Kidney (tissue), 13 donors: ENCODE measurements at regions not wholly inside any gene's neighbourhood (a gene's known extent, or its start where the extent isn't known, plus 50 kb on each side); places are given as distances from the start of the nearest gene placed in this dataset.

Source experiments
- DNase-seq, 5 donors: peaks; one replicate each; pipeline ENCODE4 v3.0.0-alpha.2; 2013 to 2020
- FAIRE-seq: peaks from 2 replicates; lab custom pipeline; 2012; peaks lifted over from hg19 to GRCh38; lab: Jason Lieb, UNC
- H3K27ac ChIP-seq, 2 donors: one replicate each; pipeline ENCODE4 v1.7.0; 2013; ENCODE audit warnings: low read depth in 2 of 2, low read length in 2 of 2, inconsistent platforms in 1 of 2
- H3K27me3 ChIP-seq: one replicate; pipeline ENCODE4 v1.7.1; 2013; ENCODE audit warnings: low read length, inconsistent platforms; ENCODE audit not compliant: control insufficient read depth, insufficient read depth
- H3K36me3 ChIP-seq, 3 donors: one replicate each; pipeline versions ENCODE4 v1.7.0 to v1.7.1; 2013; ENCODE audit warnings: low read length in 3 of 3, control low read depth in 1 of 3, inconsistent platforms in 1 of 3; ENCODE audit not compliant: insufficient read depth in 3 of 3, control insufficient read depth in 2 of 3
- H3K4me1 ChIP-seq, 3 donors: one replicate each; pipeline versions ENCODE4 v1.7.0 to v1.7.1; 2013; ENCODE audit warnings: low read length in 3 of 3, inconsistent platforms in 1 of 3, low read depth in 1 of 3; ENCODE audit not compliant: control insufficient read depth in 2 of 3, insufficient read depth in 2 of 3
- H3K4me3 ChIP-seq, 3 donors: one replicate each; pipeline versions ENCODE4 v1.7.0 to v1.8.1; 2013; ENCODE audit warnings: low read length in 3 of 3, control low read depth in 1 of 3, inconsistent platforms in 1 of 3
- H3K9ac ChIP-seq, 3 donors: one replicate each; pipeline versions ENCODE4 v1.7.0 to v1.7.1; 2013; ENCODE audit warnings: low read length in 3 of 3, control low read depth in 1 of 3, inconsistent platforms in 1 of 3
- H3K9me3 ChIP-seq, 3 donors: one replicate each; pipeline versions ENCODE4 v1.7.0 to v1.7.1; 2013; ENCODE audit warnings: low read length in 3 of 3, control low read depth in 1 of 3, inconsistent platforms in 1 of 3; ENCODE audit not compliant: control insufficient read depth in 2 of 3, insufficient read depth in 1 of 3
- intact Hi-C: fragments of 100-400 bp; cut with DNase I; formaldehyde crosslinking; loops from one replicate; pipeline ENCODE4 v1.11.1; 2022
- TF ChIP-seq, protein P1 (sequence below): IDR thresholded peaks from 3 replicates; pipeline ENCODE4 v1.5.1; 2012; ENCODE audit warnings: mild to moderate bottlenecking, moderate library complexity, borderline replicate concordance; ENCODE audit not compliant: insufficient read depth; ENCODE audit errors: extremely low read depth
- donor health status: control.
- donor health status: control.
- donor health status: control.
- donor health status: control.
- donor health status: control.
- donor health status: DM: yes; HTN: yes; CAD: no.
- donor health status: Normal renal cell carcinoma (clear cell type).

DNA sequence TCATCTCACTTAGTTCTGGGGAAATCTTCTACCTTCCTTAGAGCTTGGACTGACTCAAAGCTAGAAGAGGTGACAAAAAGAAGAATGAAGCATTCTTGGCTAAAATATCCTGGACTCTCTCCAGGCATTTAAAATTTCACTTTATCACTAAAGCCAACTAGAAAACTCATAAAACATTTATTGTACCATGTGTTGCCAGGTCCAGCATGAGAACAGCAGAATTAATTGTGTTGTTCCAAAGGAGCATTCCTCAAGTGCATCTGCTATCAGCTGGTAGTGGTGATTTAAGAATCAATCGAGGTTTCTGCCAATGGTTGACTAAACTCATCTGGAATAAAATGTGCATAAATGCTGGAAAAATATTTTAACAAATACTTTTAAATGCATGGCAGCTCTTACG is 147.3 kb upstream of the SSTR4 start:
- intact Hi-C loops: no loop called here
- no peak for FAIRE-seq
- no peaks in the 10 kb centered on the region for H3K9me3 ChIP-seq
- no peaks in the 10 kb centered on the region for H3K36me3 ChIP-seq
- H3K27ac ChIP-seq: no peak overlapping the region
- no peaks in the 10 kb centered on the region for H3K4me1 ChIP-seq
- H3K4me3 ChIP-seq: no peak overlapping the region
- H3K9ac ChIP-seq: no peak overlapping the region
- H3K27me3 ChIP-seq: no peaks in the 10 kb centered on the region
- DNase-seq: no peak
- TF ChIP-seq, protein P1, sequence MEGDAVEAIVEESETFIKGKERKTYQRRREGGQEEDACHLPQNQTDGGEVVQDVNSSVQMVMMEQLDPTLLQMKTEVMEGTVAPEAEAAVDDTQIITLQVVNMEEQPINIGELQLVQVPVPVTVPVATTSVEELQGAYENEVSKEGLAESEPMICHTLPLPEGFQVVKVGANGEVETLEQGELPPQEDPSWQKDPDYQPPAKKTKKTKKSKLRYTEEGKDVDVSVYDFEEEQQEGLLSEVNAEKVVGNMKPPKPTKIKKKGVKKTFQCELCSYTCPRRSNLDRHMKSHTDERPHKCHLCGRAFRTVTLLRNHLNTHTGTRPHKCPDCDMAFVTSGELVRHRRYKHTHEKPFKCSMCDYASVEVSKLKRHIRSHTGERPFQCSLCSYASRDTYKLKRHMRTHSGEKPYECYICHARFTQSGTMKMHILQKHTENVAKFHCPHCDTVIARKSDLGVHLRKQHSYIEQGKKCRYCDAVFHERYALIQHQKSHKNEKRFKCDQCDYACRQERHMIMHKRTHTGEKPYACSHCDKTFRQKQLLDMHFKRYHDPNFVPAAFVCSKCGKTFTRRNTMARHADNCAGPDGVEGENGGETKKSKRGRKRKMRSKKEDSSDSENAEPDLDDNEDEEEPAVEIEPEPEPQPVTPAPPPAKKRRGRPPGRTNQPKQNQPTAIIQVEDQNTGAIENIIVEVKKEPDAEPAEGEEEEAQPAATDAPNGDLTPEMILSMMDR: no peak

GRCh38 chr20:22890594-22891300 is 144.4 kb upstream of the SSTR4 start:
- no peak for FAIRE-seq

GRCh38 chr20:22901164-22901563 is 133.9 kb upstream of the SSTR4 start:
- no peak overlapping the region for H3K9ac ChIP-seq
- intact Hi-C loops: no loop called here
- H3K4me3 ChIP-seq: no peak overlapping the region
- no peaks in the 10 kb centered on the region for H3K27me3 ChIP-seq
- no peaks in the 10 kb centered on the region for H3K36me3 ChIP-seq
- DNase-seq (no peak), FAIRE-seq (no peak)
- TF ChIP-seq, protein P1: no peak
- no peaks in the 10 kb centered on the region for H3K4me1 ChIP-seq
- no peaks in the 10 kb centered on the region for H3K9me3 ChIP-seq
- no peak overlapping the region for H3K27ac ChIP-seq

More at GRCh38 chr20:22890594-22891300, 144.4 kb upstream of the SSTR4 start:
- Histone ChIP-seq H3K4me1 (no peaks in the 10 kb centered on the region), H3K36me3 (no peaks in the 10 kb centered on the region), H3K27ac (no peak overlapping the region), H3K27me3 (no peaks in the 10 kb centered on the region), H3K4me3 (no peak overlapping the region), H3K9me3 (no peaks in the 10 kb centered on the region), H3K9ac (no peak overlapping the region)
- intact Hi-C loops: no loop called here
- TF ChIP-seq, protein P1: no peak
- DNase-seq: no peak
